NCI-H345 treated with DMSO at 0.1 percent for 48 hours (cell line): ENCODE measurements at regions not wholly inside any gene's neighbourhood (a gene's known extent, or its start where the extent isn't known, plus 50 kb on each side); places are given as distances from the start of the nearest gene placed in this dataset.

Source experiments
- DNase-seq: peaks from one replicate; lab custom pipeline; 2025; ENCODE audit not compliant: unreplicated experiment; lab: John Stamatoyannopoulos, UW

- DNase-seq: no peak
Observed at GRCh38 chr6:121499666-121500065, 64.2 kb downstream of the GJA1 start.

GRCh38 chr6:121503589-121503991 lies 68.1 kb downstream of the GJA1 start:
- DNase-seq: no peak

GRCh38 chr6:121504227-121504626 lies 68.8 kb downstream of the GJA1 start:
- no peak for DNase-seq

GRCh38 chr6:121505284-121505683 lies 69.8 kb downstream of the GJA1 start:
- DNase-seq: no peak

GRCh38 chr6:121506761-121507754 lies 71.6 kb downstream of the GJA1 start:
- no peak for DNase-seq

GRCh38 chr6:121510568-121511177 lies 75.2 kb downstream of the GJA1 start:
- DNase-seq: no peak

- DNase-seq: no peak
Observed at GRCh38 chr6:121515630-121516265, 80.3 kb downstream of the GJA1 start.

GRCh38 chr6:121516331-121516730 lies 80.9 kb downstream of the GJA1 start:
- DNase-seq: no peak

GRCh38 chr6:121520337-121521163 lies 85.1 kb downstream of the GJA1 start:
- no peak for DNase-seq

GRCh38 chr6:121521164-121521555 lies 85.7 kb downstream of the GJA1 start:
- DNase-seq: no peak

GRCh38 chr6:121522265-121522664 lies 86.8 kb downstream of the GJA1 start:
- no peak for DNase-seq

GRCh38 chr6:121522771-121523386 lies 87.4 kb downstream of the GJA1 start:
- DNase-seq: no peak

- DNase-seq: no peak
Observed at GRCh38 chr6:121523628-121524027, 88.2 kb downstream of the GJA1 start.

GRCh38 chr6:121526282-121526681 lies 90.8 kb downstream of the GJA1 start:
- DNase-seq: no peak

GRCh38 chr6:121531658-121532169 lies 96.3 kb downstream of the GJA1 start:
- no peak for DNase-seq

- no peak for DNase-seq
Observed at GRCh38 chr6:121533321-121533841, 97.9 kb downstream of the GJA1 start.

GRCh38 chr6:121535777-121536176 lies 100.3 kb downstream of the GJA1 start:
- DNase-seq: no peak

GRCh38 chr6:121536345-121536744 lies 100.9 kb downstream of the GJA1 start:
- no peak for DNase-seq

GRCh38 chr6:121539439-121539838 lies 104.0 kb downstream of the GJA1 start:
- DNase-seq: no peak

GRCh38 chr6:121540210-121540609 lies 104.8 kb downstream of the GJA1 start:
- no peak for DNase-seq
